GM21786 (cell line): ENCODE measurements at regions not wholly inside any gene's neighbourhood (a gene's known extent, or its start where the extent isn't known, plus 50 kb on each side); places are given as distances from the start of the nearest gene placed in this dataset.

Experiments used
- ATAC-seq: cut with Tn5 transposase; IDR thresholded peaks from one replicate; pipeline ENCODE4 v1.9.1; 2021; ENCODE audit not compliant: unreplicated experiment

GRCh38 chr6:14706378-14706929 lies 539.4 kb upstream of the JARID2 start:
- no peak for ATAC-seq

GRCh38 chr6:14707276-14707675 lies 538.6 kb upstream of the JARID2 start:
- no peak for ATAC-seq

- ATAC-seq: no peak
Measured at GRCh38 chr6:14707971-14708465, 537.9 kb upstream of the JARID2 start.

GRCh38 chr6:14709066-14709670 lies 536.7 kb upstream of the JARID2 start:
- ATAC-seq: no peak

- ATAC-seq: no peak
Measured at GRCh38 chr6:14709900-14710299, 536.0 kb upstream of the JARID2 start.

- ATAC-seq: no peak
Measured at GRCh38 chr6:14710421-14710820, 535.4 kb upstream of the JARID2 start.

GRCh38 chr6:14711056-14711703 lies 534.7 kb upstream of the JARID2 start:
- ATAC-seq: no peak

GRCh38 chr6:14711704-14712379 lies 534.0 kb upstream of the JARID2 start:
- ATAC-seq: no peak

- ATAC-seq: no peak
Measured at GRCh38 chr6:14713008-14713960, 532.6 kb upstream of the JARID2 start.

- no peak for ATAC-seq
Measured at GRCh38 chr6:14713966-14714631, 531.8 kb upstream of the JARID2 start.

- ATAC-seq: no peak
Measured at GRCh38 chr6:14715076-14715475, 530.8 kb upstream of the JARID2 start.

GRCh38 chr6:14716499-14717146 lies 529.2 kb upstream of the JARID2 start:
- no peak for ATAC-seq

- ATAC-seq: no peak
Measured at GRCh38 chr6:14717307-14717706, 528.6 kb upstream of the JARID2 start.

- ATAC-seq: no peak
Measured at GRCh38 chr6:14718861-14719260, 527.0 kb upstream of the JARID2 start.

- no peak for ATAC-seq
Measured at GRCh38 chr6:14719270-14719669, 526.6 kb upstream of the JARID2 start.

GRCh38 chr6:14720411-14721102 lies 525.3 kb upstream of the JARID2 start:
- ATAC-seq: no peak

GRCh38 chr6:14721103-14721758 lies 524.6 kb upstream of the JARID2 start:
- no peak for ATAC-seq

GRCh38 chr6:14722001-14722562 lies 523.8 kb upstream of the JARID2 start:
- ATAC-seq: no peak
